ENCODE measurements at regions not wholly inside any gene's neighbourhood (a gene's known extent, or its start where the extent isn't known, plus 50 kb on each side); places are given as distances from the start of the nearest gene placed in this dataset.
"Not testable (repeated sequence)": the region's sequence is repeated elsewhere in the genome, so short reads cannot be mapped to it uniquely, and the experiment has no call there.

DNA sequence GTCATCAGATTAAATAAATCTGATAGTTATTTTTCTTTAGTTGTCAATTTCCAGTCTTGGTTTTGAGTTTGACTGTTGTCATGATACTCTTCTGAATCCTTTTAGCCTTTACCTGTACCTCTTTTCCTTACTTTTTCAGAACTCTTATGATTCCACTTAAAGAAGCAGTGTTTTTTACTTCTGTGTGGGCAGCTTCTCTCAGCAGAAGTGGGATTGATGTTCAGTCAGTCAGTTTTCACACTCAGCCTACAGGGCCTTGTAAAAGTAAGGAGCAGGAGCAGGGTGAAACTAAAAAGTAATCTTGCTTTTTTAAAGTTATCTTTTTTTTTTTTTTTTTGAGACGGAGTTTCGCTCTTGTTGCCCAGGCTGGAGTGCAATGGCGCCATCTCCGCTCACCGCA is 75.1 kb downstream of the HAUS1 start:
- H3K4me3 ChIP-seq (ENCODE audit: low read depth, low read length), result no peak overlapping the region
- FAIRE-seq, result no peak
- DNase-seq (ENCODE audit: low read depth), result no peak
- TF ChIP-seq, protein P1, sequence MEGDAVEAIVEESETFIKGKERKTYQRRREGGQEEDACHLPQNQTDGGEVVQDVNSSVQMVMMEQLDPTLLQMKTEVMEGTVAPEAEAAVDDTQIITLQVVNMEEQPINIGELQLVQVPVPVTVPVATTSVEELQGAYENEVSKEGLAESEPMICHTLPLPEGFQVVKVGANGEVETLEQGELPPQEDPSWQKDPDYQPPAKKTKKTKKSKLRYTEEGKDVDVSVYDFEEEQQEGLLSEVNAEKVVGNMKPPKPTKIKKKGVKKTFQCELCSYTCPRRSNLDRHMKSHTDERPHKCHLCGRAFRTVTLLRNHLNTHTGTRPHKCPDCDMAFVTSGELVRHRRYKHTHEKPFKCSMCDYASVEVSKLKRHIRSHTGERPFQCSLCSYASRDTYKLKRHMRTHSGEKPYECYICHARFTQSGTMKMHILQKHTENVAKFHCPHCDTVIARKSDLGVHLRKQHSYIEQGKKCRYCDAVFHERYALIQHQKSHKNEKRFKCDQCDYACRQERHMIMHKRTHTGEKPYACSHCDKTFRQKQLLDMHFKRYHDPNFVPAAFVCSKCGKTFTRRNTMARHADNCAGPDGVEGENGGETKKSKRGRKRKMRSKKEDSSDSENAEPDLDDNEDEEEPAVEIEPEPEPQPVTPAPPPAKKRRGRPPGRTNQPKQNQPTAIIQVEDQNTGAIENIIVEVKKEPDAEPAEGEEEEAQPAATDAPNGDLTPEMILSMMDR (IDR thresholded peaks at IDR 0.05; ENCODE audit: insufficient read depth, low read length, severe bottlenecking), result no peak
- no peaks in the 10 kb centered on the region for H3K27me3 ChIP-seq (ENCODE audit: control insufficient read depth, insufficient read depth, low read length)
- H3K36me3 ChIP-seq (ENCODE audit: control insufficient read depth, insufficient read depth, low read length), result no peaks in the 10 kb centered on the region

DNA sequence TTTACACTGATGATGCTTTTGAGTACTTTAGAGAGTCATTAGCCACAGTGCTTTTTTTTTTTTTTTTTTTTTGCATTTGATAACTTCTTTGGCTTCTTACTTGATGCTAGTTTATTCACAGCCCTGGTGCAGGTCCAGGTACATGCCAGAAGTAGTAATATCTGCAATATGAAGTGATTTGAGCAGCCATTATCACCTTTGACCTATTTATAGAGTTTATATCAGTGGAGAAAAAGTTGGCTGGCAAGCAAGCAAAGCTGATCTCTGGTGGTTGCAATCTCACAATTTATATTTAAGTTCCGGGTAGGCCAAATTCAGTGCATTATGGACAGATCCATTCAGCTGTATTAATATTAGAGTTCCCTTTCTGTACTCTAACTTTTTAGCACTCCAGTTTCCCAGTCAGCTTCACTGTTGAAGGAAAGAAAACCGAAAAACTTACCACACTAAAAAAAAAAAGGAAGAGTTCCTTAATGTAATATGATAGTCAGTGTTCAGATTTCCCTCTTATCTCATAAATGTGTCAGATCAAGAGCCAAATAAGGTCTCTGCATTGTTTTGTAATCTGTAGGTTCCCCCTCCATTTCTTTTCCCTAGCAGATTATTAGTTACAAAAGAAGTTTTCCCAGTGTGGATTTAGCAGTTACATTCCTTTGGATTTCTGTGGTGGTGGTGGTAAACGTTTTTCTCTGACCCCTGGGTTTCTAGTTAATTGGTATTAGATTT is 78.6 kb downstream of the HAUS1 start:
- Histone ChIP-seq H3K27me3 (ENCODE audit: control insufficient read depth, insufficient read depth, low read length) (no peaks in the 10 kb centered on the region), H3K4me3 (ENCODE audit: low read depth, low read length) (no peak overlapping the region), H3K36me3 (ENCODE audit: control insufficient read depth, insufficient read depth, low read length) (no peaks in the 10 kb centered on the region)
- no peak for FAIRE-seq
- DNase-seq (ENCODE audit: low read depth), result no peak
- TF ChIP-seq, protein P1 (IDR thresholded peaks at IDR 0.05; ENCODE audit: insufficient read depth, low read length, severe bottlenecking), result no peak

DNA sequence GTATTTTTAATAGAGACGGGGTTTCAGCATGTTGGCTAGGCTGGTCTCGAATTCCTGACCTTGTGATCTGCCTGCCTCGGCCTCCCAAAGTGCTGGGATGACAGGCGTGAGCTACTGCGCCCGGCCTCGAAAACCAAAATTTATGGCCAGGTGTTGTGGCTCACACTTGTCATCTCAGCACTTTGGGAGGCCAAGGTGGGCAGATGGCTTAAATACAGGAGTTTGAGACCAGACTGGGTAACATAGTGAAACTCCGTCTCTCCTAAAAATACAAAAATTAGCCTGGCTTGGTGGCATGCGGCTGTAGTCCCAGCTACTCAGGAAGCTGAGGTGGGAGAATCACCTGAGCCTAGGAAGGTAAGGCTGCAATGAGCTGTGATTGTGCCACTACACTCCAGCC is 80.1 kb downstream of the HAUS1 start:
- not testable (repeated sequence) for FAIRE-seq; DNase-seq (ENCODE audit: low read depth); H3K36me3 ChIP-seq (ENCODE audit: control insufficient read depth, insufficient read depth, low read length); H3K4me3 ChIP-seq (ENCODE audit: low read depth, low read length); H3K27me3 ChIP-seq (ENCODE audit: control insufficient read depth, insufficient read depth, low read length)

DNA sequence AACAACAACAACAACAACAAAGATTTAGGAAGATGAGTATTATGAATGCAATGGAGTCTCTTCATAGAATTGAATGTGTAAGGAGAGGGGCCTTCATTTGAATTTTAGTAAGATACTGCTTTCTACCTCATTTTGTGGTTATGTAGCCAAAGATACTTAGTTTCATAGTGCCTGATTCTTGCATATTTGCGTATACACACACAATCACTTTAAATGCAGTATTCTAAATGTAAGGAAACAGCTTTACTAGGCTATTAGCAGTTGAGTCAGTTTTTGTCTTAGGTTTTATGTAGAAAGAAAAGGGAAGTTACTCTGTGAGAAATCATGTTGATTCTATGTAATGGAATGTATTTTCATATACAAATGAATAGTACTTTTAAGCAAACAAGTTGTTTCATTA is 80.5 kb downstream of the HAUS1 start:
- Histone ChIP-seq H3K27me3 (ENCODE audit: control insufficient read depth, insufficient read depth, low read length) (no peaks in the 10 kb centered on the region), H3K4me3 (ENCODE audit: low read depth, low read length) (no peak overlapping the region), H3K36me3 (ENCODE audit: control insufficient read depth, insufficient read depth, low read length) (no peaks in the 10 kb centered on the region)
- DNase-seq (ENCODE audit: low read depth) (no peak), FAIRE-seq (no peak)
- TF ChIP-seq, protein P1 (IDR thresholded peaks at IDR 0.05; ENCODE audit: insufficient read depth, low read length, severe bottlenecking), result no peak

DNA sequence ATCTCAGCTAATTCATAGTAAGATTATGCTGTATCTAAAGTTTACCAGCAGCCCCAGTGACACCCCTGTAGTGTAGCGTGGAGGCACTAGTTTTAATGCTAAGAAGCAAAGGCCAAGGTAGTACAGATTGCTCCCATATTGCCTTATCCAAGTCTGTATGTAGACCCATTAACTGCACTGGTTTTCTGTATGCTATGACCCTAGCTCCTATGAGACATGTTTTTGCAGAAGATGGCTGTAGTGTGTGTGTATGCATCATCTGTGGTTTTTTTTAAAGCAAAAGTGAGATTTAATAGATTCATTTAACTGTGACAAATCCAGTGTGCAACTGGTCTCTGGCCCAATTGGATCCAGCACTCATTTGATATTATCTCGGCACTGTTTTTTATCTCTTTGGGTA is 86.5 kb downstream of the HAUS1 start:
- TF ChIP-seq, protein P1 (IDR thresholded peaks at IDR 0.05; ENCODE audit: insufficient read depth, low read length, severe bottlenecking), result no peak
- no peak for FAIRE-seq

DNA sequence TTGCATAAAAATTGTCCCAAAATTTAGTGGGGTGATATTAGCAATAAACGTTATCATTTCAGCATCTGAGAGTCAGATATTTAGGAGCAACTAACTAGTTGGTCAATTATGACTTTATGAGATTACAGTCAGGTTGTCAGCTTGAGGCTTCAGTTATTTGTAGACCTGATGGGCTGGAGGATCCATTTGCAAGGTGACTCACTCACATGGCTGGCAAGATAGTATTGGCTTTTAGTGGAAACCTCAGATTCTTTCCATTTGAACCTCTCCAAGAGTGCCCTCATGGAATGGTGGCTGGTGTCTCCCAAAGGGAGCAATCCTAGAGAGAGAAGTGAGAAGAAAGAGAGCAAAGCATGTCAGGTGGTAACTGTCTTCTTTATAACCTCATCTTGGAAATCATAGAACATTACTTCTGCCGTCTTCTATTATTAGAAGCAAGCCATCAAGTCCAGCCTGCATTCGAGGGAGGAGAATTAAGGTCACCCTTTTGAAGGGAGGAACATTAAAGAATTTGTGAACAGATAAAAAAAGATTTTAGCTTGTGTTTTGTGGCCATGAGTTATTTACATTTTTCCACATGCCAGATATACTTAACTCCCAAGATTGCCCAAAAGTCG is 92.5 kb downstream of the HAUS1 start:
- DNase-seq (ENCODE audit: low read depth) (no peak), FAIRE-seq (no peak)
- TF ChIP-seq, protein P1 (IDR thresholded peaks at IDR 0.05; ENCODE audit: insufficient read depth, low read length, severe bottlenecking), result no peak

More for the DNA sequence above, 86.5 kb downstream of the HAUS1 start:
- Histone ChIP-seq H3K27me3 (ENCODE audit: control insufficient read depth, insufficient read depth, low read length) (no peaks in the 10 kb centered on the region), H3K36me3 (ENCODE audit: control insufficient read depth, insufficient read depth, low read length) (no peaks in the 10 kb centered on the region), H3K4me3 (ENCODE audit: low read depth, low read length) (no peak overlapping the region)
- DNase-seq (ENCODE audit: low read depth), result no peak

More for the DNA sequence above, 92.5 kb downstream of the HAUS1 start:
- Histone ChIP-seq H3K36me3 (ENCODE audit: control insufficient read depth, insufficient read depth, low read length) (no peaks in the 10 kb centered on the region), H3K27me3 (ENCODE audit: control insufficient read depth, insufficient read depth, low read length) (no peaks in the 10 kb centered on the region), H3K4me3 (ENCODE audit: low read depth, low read length) (no peak overlapping the region)
